Adrenal gland (tissue), 9 donors: ENCODE measurements at regions not wholly inside any gene's neighbourhood (a gene's known extent, or its start where the extent isn't known, plus 50 kb on each side); places are given as distances from the start of the nearest gene placed in this dataset.

Experiments used
- DNase-seq, 7 donors: peaks; one replicate each; pipeline ENCODE4 v3.0.0-alpha.2; 2019 to 2020
- H3K27ac ChIP-seq, 5 donors: fragments of 200-600 bp; sonication (generic) in 4 of 5; 1 replicate in 3 of 5; 2 replicates in 2 of 5; pipeline versions ENCODE4 v1.5.1 to v1.8.0; 2016 to 2020; ENCODE audit warnings: mild to moderate bottlenecking in 1 of 5
- H3K27me3 ChIP-seq: fragments of 200-600 bp; 2 replicates; pipeline ENCODE4 v1.8.0; 2021
- H3K36me3 ChIP-seq, 2 donors: fragments of 200-600 bp; replicated peaks in 1 of 2; 1 replicate in 1 of 2; 2 replicates in 1 of 2; pipeline versions ENCODE4 v1.5.1 to v1.8.0; 2018 to 2022
- H3K4me1 ChIP-seq, 2 donors: fragments of 200-600 bp; replicated peaks in 1 of 2; 1 replicate in 1 of 2; 2 replicates in 1 of 2; pipeline versions ENCODE4 v1.5.1 to v1.8.0; 2018 to 2021
- H3K4me3 ChIP-seq, 4 donors: fragments of 200-600 bp; sonication (generic) in 3 of 4; one replicate each; pipeline ENCODE4 v1.5.1; 2016 to 2018
- H3K9me3 ChIP-seq, 3 donors: fragments of 200-600 bp; sonication (generic) in 1 of 3; replicated peaks in 1 of 3; 1 replicate in 2 of 3; 2 replicates in 1 of 3; pipeline versions ENCODE4 v1.5.1 to v1.8.0; 2016 to 2021
- POLR2A ChIP-seq, 2 donors: fragments of 450-650 bp; IDR thresholded peaks; one replicate each; pipeline ENCODE4 v1.6.1; 2017; ENCODE audit warnings: antibody characterized with exemption in 2 of 2, mild to moderate bottlenecking in 2 of 2, moderate library complexity in 1 of 2
- WGBS, 4 donors: extraction: QIAGEN DNeasy Blood & Tissue Kit in 2 of 4; methylation state at CpG; one replicate each; pipeline versions ENCODE4 v1.1.5 to v1.1.7; 2013 to 2017; 5-methylcytosine and 5-hydroxymethylcytosine counted together
- intact Hi-C, 2 donors: fragments of 100-400 bp; cut with DNase I; formaldehyde crosslinking; loops; one replicate each; pipeline versions ENCODE4 v1.14.1 to v1.15.0; 2022 to 2023
- TF ChIP-seq, protein P1 (sequence below), 6 experiments: fragments of 450-650 bp in 4 of 6; fragments of 200-600 bp in 2 of 6; sonication (generic) in 1 of 6; IDR thresholded peaks; 1 replicate in 5 of 6; 2 replicates in 1 of 6; pipeline versions ENCODE4 v1.5.1 to v1.8.0; 2016 to 2021; ENCODE audit warnings: antibody characterized with exemption in 6 of 6, mild to moderate bottlenecking in 2 of 6, moderate library complexity in 1 of 6
- donor health status: healthy with polysubstance abuse.
- donor health status: Bipolar disorder and iron deficiency.
- donor health status: DM: yes; HTN: yes; CAD: no.
- donor health status: DM: no; HTN: no; CAD: no.
- donor health status: DM: no; HTN: no; CAD: no.

DNA sequence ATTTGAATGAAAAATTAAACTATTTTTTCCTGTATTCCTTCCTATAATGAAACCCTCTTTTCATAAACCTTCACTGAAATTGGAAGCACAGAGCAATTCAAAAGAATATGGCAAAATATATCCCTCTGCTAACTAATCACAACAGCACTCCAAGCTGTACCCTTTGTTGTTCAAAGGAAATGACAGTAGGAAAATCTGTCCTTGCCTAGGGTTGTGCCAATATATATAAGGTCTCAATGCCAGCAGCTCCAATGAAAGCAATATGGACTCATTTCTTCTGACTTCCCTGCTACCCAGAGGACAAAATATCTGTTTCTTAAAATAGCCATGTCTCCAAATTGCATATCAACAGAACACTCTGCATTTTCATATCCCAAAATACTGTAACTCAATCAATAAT, 373.9 kb upstream of the MC4R start:
- Histone ChIP-seq H3K27me3 (no peaks in the 10 kb centered on the region), H3K4me3 (no peak overlapping the region), H3K27ac (no peak overlapping the region), H3K4me1 (no peaks in the 10 kb centered on the region), H3K9me3 (no peaks in the 10 kb centered on the region), H3K36me3 (no peaks in the 10 kb centered on the region)
- no peak for DNase-seq
- intact Hi-C loops = no loop called here
- TF ChIP-seq, protein P1, sequence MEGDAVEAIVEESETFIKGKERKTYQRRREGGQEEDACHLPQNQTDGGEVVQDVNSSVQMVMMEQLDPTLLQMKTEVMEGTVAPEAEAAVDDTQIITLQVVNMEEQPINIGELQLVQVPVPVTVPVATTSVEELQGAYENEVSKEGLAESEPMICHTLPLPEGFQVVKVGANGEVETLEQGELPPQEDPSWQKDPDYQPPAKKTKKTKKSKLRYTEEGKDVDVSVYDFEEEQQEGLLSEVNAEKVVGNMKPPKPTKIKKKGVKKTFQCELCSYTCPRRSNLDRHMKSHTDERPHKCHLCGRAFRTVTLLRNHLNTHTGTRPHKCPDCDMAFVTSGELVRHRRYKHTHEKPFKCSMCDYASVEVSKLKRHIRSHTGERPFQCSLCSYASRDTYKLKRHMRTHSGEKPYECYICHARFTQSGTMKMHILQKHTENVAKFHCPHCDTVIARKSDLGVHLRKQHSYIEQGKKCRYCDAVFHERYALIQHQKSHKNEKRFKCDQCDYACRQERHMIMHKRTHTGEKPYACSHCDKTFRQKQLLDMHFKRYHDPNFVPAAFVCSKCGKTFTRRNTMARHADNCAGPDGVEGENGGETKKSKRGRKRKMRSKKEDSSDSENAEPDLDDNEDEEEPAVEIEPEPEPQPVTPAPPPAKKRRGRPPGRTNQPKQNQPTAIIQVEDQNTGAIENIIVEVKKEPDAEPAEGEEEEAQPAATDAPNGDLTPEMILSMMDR (IDR thresholded peaks at IDR 0.05) = no peak
- TF ChIP-seq POLR2A (IDR thresholded peaks at IDR 0.05) = no peak

GRCh38 chr18:60746919-60747318, 374.3 kb upstream of the MC4R start:
- Histone ChIP-seq H3K36me3 (no peaks in the 10 kb centered on the region), H3K4me1 (no peaks in the 10 kb centered on the region), H3K27ac (no peak overlapping the region), H3K27me3 (no peaks in the 10 kb centered on the region), H3K9me3 (no peaks in the 10 kb centered on the region), H3K4me3 (no peak overlapping the region)
- no peak for DNase-seq
- TF ChIP-seq, protein P1 (IDR thresholded peaks at IDR 0.05) = no peak
- no peak for TF ChIP-seq POLR2A (IDR thresholded peaks at IDR 0.05)
- intact Hi-C loops = no loop called here

DNA sequence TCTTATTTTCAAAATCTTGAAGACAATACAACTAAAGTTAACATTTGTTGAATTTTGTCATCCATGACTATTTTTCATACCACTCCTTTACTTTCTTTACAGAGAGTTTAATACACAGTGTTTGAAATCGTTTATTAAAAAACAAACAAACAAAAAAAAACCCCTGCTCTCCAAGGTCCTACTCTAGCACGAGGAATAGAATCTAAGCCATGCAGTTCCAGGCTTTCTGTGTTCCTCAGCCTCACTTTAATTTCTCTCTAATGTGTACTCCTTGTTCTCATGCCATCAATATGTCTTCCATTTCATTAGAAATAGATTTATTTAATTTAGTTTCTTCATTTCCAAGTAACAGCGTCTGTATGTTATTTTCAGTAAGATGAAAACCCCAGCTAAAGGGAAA, 381.2 kb upstream of the MC4R start:
- Histone ChIP-seq H3K27ac (no peak overlapping the region), H3K4me1 (no peaks in the 10 kb centered on the region), H3K4me3 (no peak overlapping the region), H3K36me3 (no peaks in the 10 kb centered on the region), H3K9me3 (no peaks in the 10 kb centered on the region), H3K27me3 (no peaks in the 10 kb centered on the region)
- no peak for DNase-seq
- WGBS, 4 donors = 43 to 47% (median 45%) methylated on average over 3 of the region's 3 CpGs
- intact Hi-C loops = no loop called here
- TF ChIP-seq, protein P1 (IDR thresholded peaks at IDR 0.05) = no peak
- TF ChIP-seq POLR2A (IDR thresholded peaks at IDR 0.05) = no peak

DNA sequence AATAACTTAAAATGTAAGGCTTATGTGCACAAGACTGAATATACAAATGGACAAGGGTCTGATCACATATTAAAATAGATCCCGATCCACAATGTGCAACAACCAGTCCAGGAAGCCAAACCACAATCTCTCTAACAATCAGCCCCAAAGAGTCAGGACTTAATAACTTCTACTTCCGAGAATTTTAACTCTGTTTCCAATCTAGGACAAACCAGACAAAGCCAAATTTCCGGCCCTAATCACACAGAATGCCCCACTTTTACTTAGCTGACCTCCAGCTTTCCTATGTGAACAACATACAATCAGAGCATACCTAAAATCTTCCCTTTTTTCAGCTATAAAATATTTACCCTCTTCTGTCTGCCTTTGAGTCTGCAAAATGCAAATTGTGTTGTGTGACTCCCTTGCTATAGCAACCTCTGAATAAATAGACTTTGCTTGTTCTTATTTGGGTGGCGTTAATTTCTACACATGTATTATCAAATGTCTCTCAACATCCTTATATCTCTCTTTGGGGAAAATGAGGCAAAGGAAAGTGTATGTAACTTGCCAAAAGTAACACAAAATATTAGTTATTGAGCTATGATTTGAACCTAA, 381.9 kb upstream of the MC4R start:
- TF ChIP-seq, protein P1 (IDR thresholded peaks at IDR 0.05) = no peak
- TF ChIP-seq POLR2A (IDR thresholded peaks at IDR 0.05) = no peak
- H3K4me1 ChIP-seq = no peaks in the 10 kb centered on the region
- WGBS, 4 donors = 50 to 58% (median 54%) methylated on average over 4 of the region's 4 CpGs
- no peak for DNase-seq
- no peaks in the 10 kb centered on the region for H3K27me3 ChIP-seq
- no peak overlapping the region for H3K4me3 ChIP-seq
- H3K36me3 ChIP-seq = no peaks in the 10 kb centered on the region
- no peaks in the 10 kb centered on the region for H3K9me3 ChIP-seq
- intact Hi-C loops = no loop called here
- no peak overlapping the region for H3K27ac ChIP-seq
